ENCODE measurements at regions not wholly inside any gene's neighbourhood (a gene's known extent, or its start where the extent isn't known, plus 50 kb on each side); places are given as distances from the start of the nearest gene placed in this dataset.

GRCh38 chr3:116618930-116619329, 90.6 kb upstream of the TUSC7 start:
- H3K4me3 ChIP-seq (ENCODE audit: low read depth, low read length): no peak overlapping the region
- no peak for TF ChIP-seq CTCF (IDR thresholded peaks at IDR 0.05; ENCODE audit: control insufficient read depth, extremely low read depth, insufficient read depth)
- no peak for DNase-seq (ENCODE audit: low read depth)

GRCh38 chr3:116630494-116630893, 79.1 kb upstream of the TUSC7 start:
- DNase-seq (ENCODE audit: low read depth): no peak
- no peak for TF ChIP-seq CTCF (IDR thresholded peaks at IDR 0.05; ENCODE audit: control insufficient read depth, extremely low read depth, insufficient read depth)
- H3K4me3 ChIP-seq (ENCODE audit: low read depth, low read length): no peak overlapping the region

- no peak for TF ChIP-seq CTCF (IDR thresholded peaks at IDR 0.05; ENCODE audit: control insufficient read depth, extremely low read depth, insufficient read depth)
- no peak overlapping the region for H3K4me3 ChIP-seq (ENCODE audit: low read depth, low read length)
- DNase-seq (ENCODE audit: low read depth): no peak
Observed at GRCh38 chr3:116639641-116640040, 69.9 kb upstream of the TUSC7 start.

GRCh38 chr3:116640109-116640508, 69.5 kb upstream of the TUSC7 start:
- H3K4me3 ChIP-seq (ENCODE audit: low read depth, low read length): no peak overlapping the region
- no peak for DNase-seq (ENCODE audit: low read depth)
- no peak for TF ChIP-seq CTCF (IDR thresholded peaks at IDR 0.05; ENCODE audit: control insufficient read depth, extremely low read depth, insufficient read depth)

- no peak for TF ChIP-seq CTCF (IDR thresholded peaks at IDR 0.05; ENCODE audit: control insufficient read depth, extremely low read depth, insufficient read depth)
- DNase-seq (ENCODE audit: low read depth): no peak
- no peak overlapping the region for H3K4me3 ChIP-seq (ENCODE audit: low read depth, low read length)
Observed at GRCh38 chr3:116643001-116643400, 66.6 kb upstream of the TUSC7 start.

- no peak for TF ChIP-seq CTCF (IDR thresholded peaks at IDR 0.05; ENCODE audit: control insufficient read depth, extremely low read depth, insufficient read depth)
- no peak for DNase-seq (ENCODE audit: low read depth)
- no peak overlapping the region for H3K4me3 ChIP-seq (ENCODE audit: low read depth, low read length)
Observed at GRCh38 chr3:116647996-116648395, 61.6 kb upstream of the TUSC7 start.

Data from LNCaP clone FGC (cell line).